BE2C (cell line): ENCODE measurements at regions not wholly inside any gene's neighbourhood (a gene's known extent, or its start where the extent isn't known, plus 50 kb on each side); places are given as distances from the start of the nearest gene placed in this dataset.

Experiments used
- DNase-seq: peaks from one replicate; pipeline ENCODE4 v3.0.0-alpha.2; 2020
- H3K27me3 ChIP-seq: fragments of 250-450 bp; sonication (Bioruptor Pico); 2 replicates; pipeline ENCODE4 v1.5.1; 2020; ENCODE audit warnings: mild to moderate bottlenecking
- H3K36me3 ChIP-seq: fragments of 250-450 bp; sonication (Bioruptor Pico); 2 replicates; pipeline ENCODE4 v1.5.1; 2020; ENCODE audit warnings: mild to moderate bottlenecking
- H3K4me1 ChIP-seq: fragments of 250-450 bp; sonication (Bioruptor Pico); 2 replicates; pipeline ENCODE4 v1.5.1; 2020
- H3K4me3 ChIP-seq: 2 replicates; pipeline ENCODE4 v1.5.1; 2011; ENCODE audit warnings: low read depth, low read length
- H3K9me3 ChIP-seq: fragments of 250-450 bp; sonication (Bioruptor Pico); 2 replicates; pipeline ENCODE4 v1.5.1; 2020
- TF ChIP-seq, protein P1 (sequence below): IDR thresholded peaks from 2 replicates; pipeline ENCODE4 v1.5.1; 2012; ENCODE audit warnings: mild to moderate bottlenecking, low read depth, low read length

DNA sequence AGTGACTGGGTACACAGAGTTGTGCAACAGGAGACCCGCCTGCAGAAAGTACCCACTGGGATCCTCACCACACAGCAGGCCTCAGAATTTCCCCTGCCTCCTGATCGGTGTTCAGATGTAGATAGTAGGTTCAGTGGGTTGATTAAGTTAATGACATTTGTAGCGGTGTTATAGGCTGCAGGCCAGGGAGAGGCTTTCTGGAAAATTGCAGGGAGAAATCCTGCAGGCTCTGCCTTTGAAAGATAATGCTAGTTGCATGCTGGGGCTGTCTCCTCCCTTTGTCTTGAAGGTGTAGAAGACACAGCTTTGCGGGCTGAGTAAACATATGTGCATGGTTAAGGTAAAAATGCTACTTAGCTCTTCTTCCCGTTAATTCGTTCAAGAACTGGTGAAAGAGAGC is 406.3 kb upstream of the RBFOX1 start:
- Histone ChIP-seq H3K4me1 (no peaks in the 10 kb centered on the region), H3K4me3 (no peak overlapping the region), H3K27me3 (no peaks in the 10 kb centered on the region), H3K9me3 (no peaks in the 10 kb centered on the region), H3K36me3 (no peaks in the 10 kb centered on the region)
- TF ChIP-seq, protein P1, sequence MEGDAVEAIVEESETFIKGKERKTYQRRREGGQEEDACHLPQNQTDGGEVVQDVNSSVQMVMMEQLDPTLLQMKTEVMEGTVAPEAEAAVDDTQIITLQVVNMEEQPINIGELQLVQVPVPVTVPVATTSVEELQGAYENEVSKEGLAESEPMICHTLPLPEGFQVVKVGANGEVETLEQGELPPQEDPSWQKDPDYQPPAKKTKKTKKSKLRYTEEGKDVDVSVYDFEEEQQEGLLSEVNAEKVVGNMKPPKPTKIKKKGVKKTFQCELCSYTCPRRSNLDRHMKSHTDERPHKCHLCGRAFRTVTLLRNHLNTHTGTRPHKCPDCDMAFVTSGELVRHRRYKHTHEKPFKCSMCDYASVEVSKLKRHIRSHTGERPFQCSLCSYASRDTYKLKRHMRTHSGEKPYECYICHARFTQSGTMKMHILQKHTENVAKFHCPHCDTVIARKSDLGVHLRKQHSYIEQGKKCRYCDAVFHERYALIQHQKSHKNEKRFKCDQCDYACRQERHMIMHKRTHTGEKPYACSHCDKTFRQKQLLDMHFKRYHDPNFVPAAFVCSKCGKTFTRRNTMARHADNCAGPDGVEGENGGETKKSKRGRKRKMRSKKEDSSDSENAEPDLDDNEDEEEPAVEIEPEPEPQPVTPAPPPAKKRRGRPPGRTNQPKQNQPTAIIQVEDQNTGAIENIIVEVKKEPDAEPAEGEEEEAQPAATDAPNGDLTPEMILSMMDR: no peak
- no peak for DNase-seq

DNA sequence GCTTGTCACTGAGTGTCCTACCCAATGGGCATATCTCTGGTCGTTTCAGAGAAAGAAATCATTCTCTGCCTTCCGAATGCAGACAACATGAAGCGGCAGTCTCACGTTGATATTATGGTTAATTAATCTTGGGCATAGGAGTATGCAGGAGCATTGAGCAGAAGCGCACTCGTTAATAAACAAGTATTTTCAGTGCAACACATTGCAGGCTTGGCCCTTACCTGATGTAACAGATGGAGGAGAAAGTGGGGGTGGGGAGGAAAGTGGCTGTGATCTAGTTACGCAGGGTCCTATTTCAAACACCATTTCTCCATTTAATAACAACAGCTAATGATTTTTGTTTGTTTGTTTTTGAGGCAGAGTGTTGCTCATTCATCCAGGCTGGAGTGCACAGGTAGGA is 414.0 kb upstream of the RBFOX1 start:
- no peak for DNase-seq
- Histone ChIP-seq H3K27me3 (no peaks in the 10 kb centered on the region), H3K9me3 (no peaks in the 10 kb centered on the region), H3K4me3 (no peak overlapping the region), H3K4me1 (no peaks in the 10 kb centered on the region), H3K36me3 (no peaks in the 10 kb centered on the region)
- TF ChIP-seq, protein P1: no peak

DNA sequence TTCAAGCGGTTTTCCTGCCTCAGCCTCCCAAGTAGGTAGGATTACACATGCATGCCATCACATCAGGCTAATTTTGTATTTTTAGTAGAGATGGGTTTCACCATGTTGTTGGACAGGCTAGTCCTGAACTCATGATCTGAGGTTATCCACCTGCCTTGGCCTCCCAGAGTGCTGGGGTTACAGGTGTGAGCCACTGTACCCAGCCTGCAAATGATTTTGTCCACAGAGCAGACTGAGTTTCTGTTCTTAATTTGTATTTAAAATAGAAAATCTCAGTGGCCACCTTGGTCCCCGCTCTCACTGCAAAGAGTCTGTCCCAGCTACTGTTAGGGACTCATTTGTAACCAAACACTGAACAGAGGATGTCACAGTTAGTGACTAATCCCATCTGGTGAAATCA is 415.7 kb upstream of the RBFOX1 start:
- DNase-seq: no peak
- H3K27me3 ChIP-seq: no peaks in the 10 kb centered on the region

DNA sequence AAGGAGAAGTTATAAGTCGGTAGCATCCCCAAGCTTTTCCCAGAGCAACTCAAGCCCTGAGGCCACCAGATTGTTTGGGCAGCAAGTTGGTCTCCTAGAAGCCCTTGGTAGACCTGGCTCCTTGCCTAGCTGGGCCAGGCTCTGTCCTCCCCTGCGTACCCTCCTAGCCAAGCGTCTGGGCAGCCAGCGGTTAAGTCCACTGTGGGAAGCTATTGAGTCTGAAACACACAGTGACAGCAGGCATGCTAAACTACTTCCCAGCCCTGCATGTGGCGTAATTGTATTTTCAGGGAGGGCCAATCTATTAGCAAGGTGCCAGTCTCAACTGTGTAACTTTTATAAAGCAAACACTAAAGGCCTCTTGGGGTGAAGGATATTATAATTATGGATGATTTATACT is 419.1 kb upstream of the RBFOX1 start:
- Histone ChIP-seq H3K4me1 (no peaks in the 10 kb centered on the region), H3K4me3 (no peak overlapping the region), H3K9me3 (no peaks in the 10 kb centered on the region), H3K27me3 (no peaks in the 10 kb centered on the region), H3K36me3 (no peaks in the 10 kb centered on the region)
- no peak for DNase-seq
- TF ChIP-seq, protein P1: no peak

More for the DNA sequence above, 415.7 kb upstream of the RBFOX1 start:
- Histone ChIP-seq H3K9me3 (no peaks in the 10 kb centered on the region), H3K36me3 (no peaks in the 10 kb centered on the region), H3K4me3 (no peak overlapping the region), H3K4me1 (no peaks in the 10 kb centered on the region)
- TF ChIP-seq, protein P1: no peak

DNA sequence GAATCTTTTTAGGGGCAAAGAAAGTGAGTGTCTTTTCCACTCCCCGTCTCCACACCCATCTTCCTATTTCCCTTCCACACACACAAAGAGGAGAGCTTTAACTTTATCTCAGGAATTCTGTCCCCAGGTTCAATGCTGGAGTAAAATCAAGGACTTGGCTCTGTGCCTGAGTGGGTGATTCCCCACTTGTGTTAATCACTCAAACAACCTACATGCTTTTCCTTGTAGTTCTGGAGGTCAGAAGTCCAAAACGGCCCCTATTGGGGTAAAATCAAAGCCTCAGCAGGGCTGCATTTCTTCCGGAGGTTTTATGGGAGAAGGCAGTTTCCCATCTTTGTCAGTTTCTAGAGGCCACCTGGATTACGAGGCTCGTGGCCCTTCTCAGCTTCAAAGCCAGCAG is 422.3 kb upstream of the RBFOX1 start:
- Histone ChIP-seq H3K27me3 (no peaks in the 10 kb centered on the region), H3K4me3 (no peak overlapping the region), H3K36me3 (no peaks in the 10 kb centered on the region), H3K4me1 (no peaks in the 10 kb centered on the region), H3K9me3 (no peaks in the 10 kb centered on the region)
- TF ChIP-seq, protein P1: no peak
- DNase-seq: no peak

DNA sequence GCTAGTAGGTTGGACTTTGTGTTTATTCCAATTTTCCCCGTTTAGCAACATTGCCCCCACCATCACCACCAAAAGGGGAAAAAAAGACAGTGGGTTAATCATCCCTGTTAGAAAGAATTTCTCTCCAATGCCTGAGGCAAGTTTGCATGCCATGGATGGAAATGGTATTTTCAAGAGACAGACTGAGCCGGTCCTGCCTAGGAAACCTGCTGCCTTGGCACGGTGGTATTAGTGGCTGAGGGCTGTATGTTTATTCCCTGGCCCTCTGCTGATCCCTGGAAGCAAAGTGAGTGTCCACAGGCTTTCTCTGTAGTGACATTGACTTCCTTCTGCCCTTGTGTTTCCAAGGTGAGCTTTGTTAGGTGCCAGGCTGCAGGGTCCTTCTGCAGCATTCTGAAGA is 427.0 kb upstream of the RBFOX1 start:
- no peak for DNase-seq
- Histone ChIP-seq H3K4me3 (no peak overlapping the region), H3K9me3 (no peaks in the 10 kb centered on the region), H3K27me3 (no peaks in the 10 kb centered on the region), H3K4me1 (no peaks in the 10 kb centered on the region), H3K36me3 (no peaks in the 10 kb centered on the region)
- TF ChIP-seq, protein P1: no peak
